SK-N-SH treated with all-trans-retinoic acid at 6 μM for 48 hours (cell line): ENCODE measurements at regions not wholly inside any gene's neighbourhood (a gene's known extent, or its start where the extent isn't known, plus 50 kb on each side); places are given as distances from the start of the nearest gene placed in this dataset.

Experiments used
- GLIS3 ChIP-seq: fragments of 250-450 bp; sonication (Bioruptor Pico); IDR thresholded peaks from 2 replicates; pipeline ENCODE4 v1.5.0; 2020; ENCODE audit warnings: mild to moderate bottlenecking, moderate library complexity
- RARB ChIP-seq: fragments of 250-450 bp; sonication (Bioruptor Pico); IDR thresholded peaks from 2 replicates; pipeline ENCODE4 v1.8.0; 2021; ENCODE audit warnings: mild to moderate bottlenecking, moderate library complexity
- TF ChIP-seq, protein P1 (sequence below): fragments of 250-450 bp; sonication (Bioruptor Pico); IDR thresholded peaks from 2 replicates; pipeline ENCODE4 v1.8.0; 2020; ENCODE audit warnings: mild to moderate bottlenecking, moderate library complexity, borderline replicate concordance

GRCh38 chr10:128721963-128722445 is 595.8 kb upstream of the MKI67 start:
- TF ChIP-seq RARB (CRISPR knock-in tag): no peak
- TF ChIP-seq, protein P1, sequence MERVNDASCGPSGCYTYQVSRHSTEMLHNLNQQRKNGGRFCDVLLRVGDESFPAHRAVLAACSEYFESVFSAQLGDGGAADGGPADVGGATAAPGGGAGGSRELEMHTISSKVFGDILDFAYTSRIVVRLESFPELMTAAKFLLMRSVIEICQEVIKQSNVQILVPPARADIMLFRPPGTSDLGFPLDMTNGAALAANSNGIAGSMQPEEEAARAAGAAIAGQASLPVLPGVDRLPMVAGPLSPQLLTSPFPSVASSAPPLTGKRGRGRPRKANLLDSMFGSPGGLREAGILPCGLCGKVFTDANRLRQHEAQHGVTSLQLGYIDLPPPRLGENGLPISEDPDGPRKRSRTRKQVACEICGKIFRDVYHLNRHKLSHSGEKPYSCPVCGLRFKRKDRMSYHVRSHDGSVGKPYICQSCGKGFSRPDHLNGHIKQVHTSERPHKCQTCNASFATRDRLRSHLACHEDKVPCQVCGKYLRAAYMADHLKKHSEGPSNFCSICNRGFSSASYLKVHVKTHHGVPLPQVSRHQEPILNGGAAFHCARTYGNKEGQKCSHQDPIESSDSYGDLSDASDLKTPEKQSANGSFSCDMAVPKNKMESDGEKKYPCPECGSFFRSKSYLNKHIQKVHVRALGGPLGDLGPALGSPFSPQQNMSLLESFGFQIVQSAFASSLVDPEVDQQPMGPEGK (CRISPR knock-in tag): no peak
- TF ChIP-seq GLIS3 (CRISPR knock-in tag): no peak
